ENCODE measurements at regions not wholly inside any gene's neighbourhood (a gene's known extent, or its start where the extent isn't known, plus 50 kb on each side); places are given as distances from the start of the nearest gene placed in this dataset.

DNA sequence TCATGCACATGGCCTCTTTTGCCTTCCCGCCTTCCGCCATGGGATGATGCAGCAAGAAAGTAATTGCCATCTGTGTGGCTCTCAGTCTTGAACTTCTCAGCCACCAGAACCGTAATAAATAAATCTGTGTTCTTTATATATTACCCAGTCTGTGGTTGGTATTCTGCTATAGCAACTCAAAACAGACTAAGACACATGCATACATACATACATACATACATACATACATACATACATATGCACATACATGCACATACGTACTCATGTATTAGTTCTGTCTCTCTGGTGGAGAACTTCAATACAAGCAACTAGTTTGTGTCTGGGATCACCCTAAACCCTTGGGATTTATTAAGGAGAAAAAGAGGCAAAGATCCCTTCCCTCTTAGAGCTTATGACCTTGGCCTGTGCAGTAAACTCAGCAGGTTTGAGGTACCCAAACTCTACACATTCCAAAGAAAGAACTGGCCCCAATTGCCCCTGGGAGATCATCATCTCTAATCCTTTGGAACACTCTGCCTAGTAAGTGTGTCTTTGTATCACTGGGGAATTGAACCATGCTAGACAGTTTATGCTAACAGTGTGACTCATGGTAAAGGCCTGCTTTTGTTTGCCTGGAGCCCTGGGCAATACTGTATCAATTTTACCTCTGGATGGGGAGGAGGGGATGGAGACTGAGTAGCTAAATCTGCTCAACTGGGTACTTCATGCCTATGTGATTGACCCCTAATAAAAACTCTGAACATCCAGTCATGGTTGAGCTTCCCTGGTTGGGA lies 115.6 kb upstream of the LMCD1 start:
- TF ChIP-seq EZH2 (IDR thresholded peaks at IDR 0.05; ENCODE audit: insufficient read depth, poor library complexity, severe bottlenecking) (no peak), EZH2phosphoT487 (IDR thresholded peaks at IDR 0.05; ENCODE audit: insufficient read depth, low read depth) (no peak)

All from GM23248 (cell line).